ENCODE measurements at regions not wholly inside any gene's neighbourhood (a gene's known extent, or its start where the extent isn't known, plus 50 kb on each side); places are given as distances from the start of the nearest gene placed in this dataset.

DNA sequence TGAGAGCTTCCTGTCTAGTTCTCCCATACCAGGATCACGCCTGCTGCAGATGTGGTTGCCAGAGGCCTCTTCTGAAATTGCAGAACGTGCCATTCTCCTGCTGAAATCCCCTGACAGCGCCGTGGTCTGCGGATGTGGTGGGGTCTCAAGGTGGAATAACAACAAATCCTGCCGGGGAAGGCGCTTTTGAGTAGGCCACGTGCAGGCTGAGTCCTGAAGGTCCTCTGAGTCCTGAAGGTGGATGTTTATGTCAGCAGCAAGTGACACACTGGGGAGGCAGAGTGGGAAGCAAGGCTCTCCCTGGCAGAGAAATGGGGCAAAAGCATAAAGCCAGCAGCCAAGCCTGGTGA lies 241.4 kb downstream of the MYCN start:
- H3K4me1 ChIP-seq (ENCODE audit: insufficient read depth, insufficient read length), result peaks cover 4% of the 10 kb centered on the region
- no peaks in the 10 kb centered on the region for H3K27me3 ChIP-seq (ENCODE audit: insufficient read depth, insufficient read length)

DNA sequence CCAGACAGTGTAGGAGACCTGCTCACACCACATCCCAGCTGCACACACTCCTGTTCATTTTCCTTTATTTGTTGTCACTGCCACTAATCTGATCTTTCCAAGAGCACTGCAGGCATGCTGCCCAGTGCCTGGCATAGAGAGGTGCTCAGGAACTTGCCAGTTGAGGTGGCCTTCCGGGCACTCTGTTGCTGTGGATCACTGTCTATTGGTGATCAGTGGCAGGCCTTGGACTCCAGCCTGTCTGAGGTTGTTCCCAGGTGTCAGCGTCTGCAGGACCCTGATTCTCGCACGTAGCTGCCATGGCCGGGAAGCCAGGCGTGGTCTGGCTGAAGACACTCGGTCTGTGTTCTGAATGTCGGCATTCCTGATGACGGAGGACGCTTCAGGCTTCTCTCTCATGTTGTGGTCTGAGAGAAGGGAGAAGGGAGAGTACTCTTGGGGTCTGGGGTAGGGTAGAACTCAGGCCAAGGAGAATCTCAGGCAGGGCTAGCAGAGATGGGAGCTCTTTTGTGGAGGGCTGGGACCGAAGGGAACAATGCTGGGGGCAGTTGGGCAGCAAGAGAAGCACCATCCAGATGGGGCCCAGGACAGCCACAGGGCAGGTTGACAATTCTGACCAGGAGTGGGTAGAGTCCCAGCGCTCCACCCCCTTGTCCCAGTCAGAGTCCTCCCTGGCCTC lies 240.9 kb downstream of the MYCN start:
- TF ChIP-seq YY1 (IDR thresholded peaks at IDR 0.05; ENCODE audit: insufficient read depth, insufficient read length) (no peak), SUZ12 (IDR thresholded peaks at IDR 0.05; ENCODE audit: extremely low read depth, insufficient read depth, insufficient read length) (no peak), ZNF274 (IDR thresholded peaks at IDR 0.05; ENCODE audit: low read depth, low read length) (no peak)
- Histone ChIP-seq H3K36me3 (ENCODE audit: insufficient read depth, insufficient read length, low read length) (no peaks in the 10 kb centered on the region), H3K4me3 (ENCODE audit: insufficient read length, low read depth) (no peak overlapping the region), H3K9ac (ENCODE audit: insufficient read length, low read depth) (no peak overlapping the region), H3K27me3 (ENCODE audit: insufficient read depth, insufficient read length) (no peaks in the 10 kb centered on the region), H3K4me1 (ENCODE audit: insufficient read depth, insufficient read length) (peaks cover 4% of the 10 kb centered on the region), H3K9me3 (ENCODE audit: insufficient read depth, low read length) (no peaks in the 10 kb centered on the region)
- DNase-seq (ENCODE audit: low read depth, low spot score), result no peak

More for the DNA sequence above, 241.4 kb downstream of the MYCN start:
- TF ChIP-seq ZNF274 (IDR thresholded peaks at IDR 0.05; ENCODE audit: low read depth, low read length) (no peak), YY1 (IDR thresholded peaks at IDR 0.05; ENCODE audit: insufficient read depth, insufficient read length) (no peak)
- no peaks in the 10 kb centered on the region for H3K36me3 ChIP-seq (ENCODE audit: insufficient read depth, insufficient read length, low read length)
- H3K9me3 ChIP-seq (ENCODE audit: insufficient read depth, low read length), result no peaks in the 10 kb centered on the region
- H3K9ac ChIP-seq (ENCODE audit: insufficient read length, low read depth), result no peak overlapping the region
- no peak for DNase-seq (ENCODE audit: low read depth, low spot score)
- no peak overlapping the region for H3K4me3 ChIP-seq (ENCODE audit: insufficient read length, low read depth)

DNA sequence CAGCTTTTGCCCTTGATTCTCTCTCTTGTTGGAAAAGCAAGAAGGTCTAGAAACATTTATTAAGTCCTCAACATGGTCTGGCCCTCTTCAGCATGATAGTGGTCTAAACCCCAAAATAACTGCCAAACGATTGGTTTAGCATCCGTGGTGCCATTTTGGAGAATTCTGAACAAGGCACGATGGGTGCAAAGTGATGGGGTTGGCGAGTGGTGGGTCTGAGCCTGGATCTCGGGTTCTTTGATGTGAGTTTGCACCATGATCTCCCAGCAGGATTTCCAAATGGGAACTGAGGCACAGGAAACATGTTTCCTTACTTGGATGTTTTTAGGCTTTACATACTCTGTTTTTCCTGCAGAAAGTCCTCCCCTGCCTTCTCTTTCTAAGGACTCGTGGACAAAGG lies 240.3 kb downstream of the MYCN start:
- H3K4me3 ChIP-seq (ENCODE audit: insufficient read length, low read depth), result no peak overlapping the region
- H3K4me1 ChIP-seq (ENCODE audit: insufficient read depth, insufficient read length), result peaks cover 4% of the 10 kb centered on the region
- DNase-seq (ENCODE audit: low read depth, low spot score), result no peak
- H3K36me3 ChIP-seq (ENCODE audit: insufficient read depth, insufficient read length, low read length), result no peaks in the 10 kb centered on the region
- H3K9me3 ChIP-seq (ENCODE audit: insufficient read depth, low read length), result no peaks in the 10 kb centered on the region
- no peak overlapping the region for H3K9ac ChIP-seq (ENCODE audit: insufficient read length, low read depth)
- H3K27me3 ChIP-seq (ENCODE audit: insufficient read depth, insufficient read length), result no peaks in the 10 kb centered on the region
- no peak for TF ChIP-seq ZNF274 (IDR thresholded peaks at IDR 0.05; ENCODE audit: low read depth, low read length)
- TF ChIP-seq SUZ12 (IDR thresholded peaks at IDR 0.05; ENCODE audit: extremely low read depth, insufficient read depth, insufficient read length), result no peak
- no peak for TF ChIP-seq YY1 (IDR thresholded peaks at IDR 0.05; ENCODE audit: insufficient read depth, insufficient read length)

DNA sequence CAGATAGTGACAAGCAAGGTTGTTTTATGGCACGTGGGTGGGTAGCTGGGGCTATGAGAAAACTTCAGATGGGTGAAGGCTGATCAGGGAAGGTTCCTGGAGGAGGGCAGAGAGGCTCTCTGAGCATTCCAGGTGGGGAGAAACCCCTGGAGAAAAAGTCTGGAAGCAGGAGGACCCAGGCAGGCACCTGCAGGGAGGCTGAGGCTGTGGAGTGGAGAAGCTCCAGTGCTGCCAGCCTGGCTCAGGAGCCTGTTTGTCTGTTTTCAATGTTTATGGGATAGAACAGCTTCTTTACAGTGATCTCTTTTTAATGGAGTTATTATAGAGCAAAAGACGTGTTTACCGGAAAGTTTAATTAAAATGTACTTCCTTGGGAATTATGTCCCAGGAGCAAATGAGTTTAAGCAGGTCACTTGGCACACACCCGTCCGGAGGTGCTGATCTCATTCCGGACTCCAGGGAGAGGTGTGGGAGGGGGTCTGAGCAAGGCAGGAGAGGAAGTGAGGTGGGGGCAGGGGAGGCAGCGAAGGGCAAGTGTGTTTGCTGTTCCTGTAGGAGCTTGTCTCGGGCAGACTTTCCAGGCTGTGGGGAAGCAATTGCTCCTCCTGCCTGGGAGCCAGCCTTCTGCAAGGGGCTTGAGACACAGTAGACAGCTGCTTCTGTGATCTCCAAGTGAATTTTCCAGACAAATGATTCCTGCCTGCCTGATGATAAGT lies 239.5 kb downstream of the MYCN start:
- H3K27me3 ChIP-seq (ENCODE audit: insufficient read depth, insufficient read length), result no peaks in the 10 kb centered on the region
- no peaks in the 10 kb centered on the region for H3K9me3 ChIP-seq (ENCODE audit: insufficient read depth, low read length)
- no peaks in the 10 kb centered on the region for H3K36me3 ChIP-seq (ENCODE audit: insufficient read depth, insufficient read length, low read length)
- peaks cover 4% of the 10 kb centered on the region for H3K4me1 ChIP-seq (ENCODE audit: insufficient read depth, insufficient read length)
- TF ChIP-seq ZNF274 (IDR thresholded peaks at IDR 0.05; ENCODE audit: low read depth, low read length), result no peak
- TF ChIP-seq SUZ12 (IDR thresholded peaks at IDR 0.05; ENCODE audit: extremely low read depth, insufficient read depth, insufficient read length), result no peak
- no peak for TF ChIP-seq YY1 (IDR thresholded peaks at IDR 0.05; ENCODE audit: insufficient read depth, insufficient read length)
- DNase-seq (ENCODE audit: low read depth, low spot score), result no peak
- no peak overlapping the region for H3K4me3 ChIP-seq (ENCODE audit: insufficient read length, low read depth)
- no peak overlapping the region for H3K9ac ChIP-seq (ENCODE audit: insufficient read length, low read depth)

DNA sequence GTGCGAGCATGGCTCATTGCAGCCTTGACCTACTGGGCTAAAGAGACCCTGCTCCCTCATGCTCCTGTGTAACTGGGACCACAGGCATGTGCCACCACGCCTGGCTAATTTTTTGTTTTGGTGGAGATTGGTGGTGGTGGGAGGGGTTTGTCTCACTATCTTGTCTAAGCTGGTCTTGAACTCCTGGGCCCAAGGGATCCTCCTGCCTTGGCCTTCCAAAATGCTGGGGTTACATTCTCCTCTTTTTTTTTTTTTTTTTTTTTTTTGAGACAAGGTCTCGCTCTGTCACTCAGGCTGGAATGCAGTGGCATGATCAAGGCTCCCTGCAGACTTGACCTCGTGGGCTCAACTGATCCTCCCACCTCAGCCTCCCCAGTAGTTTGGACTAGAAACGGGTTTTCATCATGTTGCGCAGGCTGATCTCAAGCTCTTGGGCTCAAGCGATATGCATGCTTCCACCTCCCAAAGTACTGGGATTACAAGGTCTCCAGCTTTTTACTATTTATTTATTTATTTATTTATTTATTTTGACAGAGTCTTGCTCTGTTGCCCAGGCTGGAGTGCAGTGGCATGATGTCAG lies 238.3 kb downstream of the MYCN start:
- DNase-seq (ENCODE audit: low read depth, low spot score), result no peak
- Histone ChIP-seq H3K4me3 (ENCODE audit: insufficient read length, low read depth) (no peak overlapping the region), H3K4me1 (ENCODE audit: insufficient read depth, insufficient read length) (peaks cover 4% of the 10 kb centered on the region), H3K9me3 (ENCODE audit: insufficient read depth, low read length) (no peaks in the 10 kb centered on the region), H3K36me3 (ENCODE audit: insufficient read depth, insufficient read length, low read length) (no peaks in the 10 kb centered on the region), H3K9ac (ENCODE audit: insufficient read length, low read depth) (no peak overlapping the region), H3K27me3 (ENCODE audit: insufficient read depth, insufficient read length) (no peaks in the 10 kb centered on the region)
- TF ChIP-seq SUZ12 (IDR thresholded peaks at IDR 0.05; ENCODE audit: extremely low read depth, insufficient read depth, insufficient read length) (no peak), YY1 (IDR thresholded peaks at IDR 0.05; ENCODE audit: insufficient read depth, insufficient read length) (no peak)

DNA sequence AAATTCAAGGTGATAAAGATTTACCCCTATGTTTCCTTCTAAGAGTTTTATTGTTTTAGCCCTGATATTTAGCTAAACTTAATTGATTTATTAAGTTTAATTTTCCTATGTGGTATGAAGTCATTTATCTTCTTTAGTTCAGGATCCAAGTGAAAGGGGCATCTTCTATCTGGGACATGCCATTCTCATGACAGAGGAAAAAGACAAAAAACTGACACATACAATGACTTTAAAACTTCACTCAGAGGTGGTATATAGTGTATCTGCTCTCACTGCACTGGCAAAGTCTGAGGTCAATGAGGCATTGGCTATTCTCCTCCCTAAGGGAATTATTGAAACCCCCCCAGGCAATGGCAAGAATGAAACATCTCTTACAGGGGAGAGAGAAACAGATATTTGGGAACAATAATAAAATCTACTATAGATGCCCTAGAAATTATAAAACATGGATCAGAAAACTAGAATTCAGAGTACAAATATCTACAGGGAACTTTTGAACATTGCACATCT lies 237.4 kb downstream of the MYCN start:
- H3K9me3 ChIP-seq (ENCODE audit: insufficient read depth, low read length), result no peaks in the 10 kb centered on the region
- no peaks in the 10 kb centered on the region for H3K27me3 ChIP-seq (ENCODE audit: insufficient read depth, insufficient read length)
- peaks cover 4% of the 10 kb centered on the region for H3K4me1 ChIP-seq (ENCODE audit: insufficient read depth, insufficient read length)
- TF ChIP-seq YY1 (IDR thresholded peaks at IDR 0.05; ENCODE audit: insufficient read depth, insufficient read length) (no peak), SUZ12 (IDR thresholded peaks at IDR 0.05; ENCODE audit: extremely low read depth, insufficient read depth, insufficient read length) (no peak), ZNF274 (IDR thresholded peaks at IDR 0.05; ENCODE audit: low read depth, low read length) (no peak)
- no peaks in the 10 kb centered on the region for H3K36me3 ChIP-seq (ENCODE audit: insufficient read depth, insufficient read length, low read length)
- H3K4me3 ChIP-seq (ENCODE audit: insufficient read length, low read depth), result no peak overlapping the region
- DNase-seq (ENCODE audit: low read depth, low spot score), result no peak
- no peak overlapping the region for H3K9ac ChIP-seq (ENCODE audit: insufficient read length, low read depth)

DNA sequence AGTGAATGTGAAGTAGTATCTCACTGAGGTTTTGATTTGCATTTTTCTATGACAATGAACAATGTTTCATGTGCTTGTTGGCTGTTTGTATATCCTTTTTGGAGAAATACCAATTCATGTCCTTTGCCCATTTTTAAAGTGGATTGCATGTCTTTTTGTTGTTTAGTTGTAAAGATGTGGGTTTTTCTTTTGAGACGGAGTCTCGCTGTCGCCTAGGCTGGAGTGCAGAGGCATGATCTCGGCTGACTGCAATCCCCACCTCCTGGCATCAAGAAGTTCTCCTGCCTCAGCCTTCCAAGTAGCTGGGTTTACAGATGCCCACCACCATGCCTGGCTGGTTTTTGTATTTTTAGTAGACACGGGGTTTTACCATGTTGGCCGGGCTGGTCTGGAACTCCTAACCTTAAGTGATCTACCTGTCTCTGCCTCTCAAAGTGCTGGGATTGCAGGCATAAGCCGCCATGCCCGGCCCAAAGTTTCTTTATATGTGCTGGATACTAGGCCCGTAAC lies 236.7 kb downstream of the MYCN start:
- TF ChIP-seq YY1 (IDR thresholded peaks at IDR 0.05; ENCODE audit: insufficient read depth, insufficient read length) (no peak), SUZ12 (IDR thresholded peaks at IDR 0.05; ENCODE audit: extremely low read depth, insufficient read depth, insufficient read length) (no peak), ZNF274 (IDR thresholded peaks at IDR 0.05; ENCODE audit: low read depth, low read length) (no peak)
- H3K27me3 ChIP-seq (ENCODE audit: insufficient read depth, insufficient read length), result no peaks in the 10 kb centered on the region
- H3K4me3 ChIP-seq (ENCODE audit: insufficient read length, low read depth), result no peak overlapping the region
- H3K36me3 ChIP-seq (ENCODE audit: insufficient read depth, insufficient read length, low read length), result no peaks in the 10 kb centered on the region
- DNase-seq (ENCODE audit: low read depth, low spot score), result no peak
- H3K9me3 ChIP-seq (ENCODE audit: insufficient read depth, low read length), result no peaks in the 10 kb centered on the region
- no peak overlapping the region for H3K9ac ChIP-seq (ENCODE audit: insufficient read length, low read depth)
- H3K4me1 ChIP-seq (ENCODE audit: insufficient read depth, insufficient read length), result peaks cover 4% of the 10 kb centered on the region
